ENCODE measurements at regions not wholly inside any gene's neighbourhood (a gene's known extent, or its start where the extent isn't known, plus 50 kb on each side); places are given as distances from the start of the nearest gene placed in this dataset.

- no peak for DNase-seq (ENCODE audit: extremely low spot score)
- no peaks in the 10 kb centered on the region for H3K36me3 ChIP-seq
- TF ChIP-seq EP300 (IDR thresholded peaks at IDR 0.05), result no peak
- no peak for TF ChIP-seq POLR2A (IDR thresholded peaks at IDR 0.05; ENCODE audit: low read depth)
- TF ChIP-seq POLR2AphosphoS5 (IDR thresholded peaks at IDR 0.05), result no peak
- TF ChIP-seq CTCF (IDR thresholded peaks at IDR 0.05), result no peak
- WGBS, result 82% methylated on average over 8 of the region's 8 CpGs
- H3K9me3 ChIP-seq, result no peaks in the 10 kb centered on the region
- H3K4me1 ChIP-seq, result no peaks in the 10 kb centered on the region
- H3K4me3 ChIP-seq, result no peak overlapping the region
- H3K27me3 ChIP-seq, result no peaks in the 10 kb centered on the region
- intact Hi-C loops (cut with DNase I), result no loop called here
- no peak overlapping the region for H3K27ac ChIP-seq (replicated peaks in 1 of 4)
Observed at GRCh38 chr5:82603033-82603987, 325.2 kb upstream of the RPS23 start.

DNA sequence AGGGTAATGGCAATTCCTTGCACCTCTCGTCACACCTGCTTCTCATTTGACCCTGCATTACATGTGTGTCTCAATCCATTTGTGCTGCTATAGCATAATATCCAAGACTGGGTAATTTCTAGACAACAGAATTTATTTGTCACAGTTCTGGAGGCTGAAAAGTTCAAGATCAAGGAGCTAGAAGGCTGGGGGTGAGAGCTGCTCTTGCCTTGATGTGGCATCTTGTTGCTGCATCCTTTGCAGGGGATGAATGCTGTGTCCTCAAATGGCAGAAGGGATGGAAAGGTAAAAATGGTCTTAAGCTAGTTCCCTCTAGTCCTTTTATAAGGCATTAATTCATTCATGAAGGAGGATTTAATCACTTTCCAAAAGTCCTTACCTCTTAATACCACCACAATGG is 323.7 kb upstream of the RPS23 start:
- 100% methylated on average over 1 of the region's 1 CpG for WGBS
- Histone ChIP-seq H3K4me3 (no peak overlapping the region), H3K9me3 (no peaks in the 10 kb centered on the region), H3K27me3 (no peaks in the 10 kb centered on the region), H3K36me3 (no peaks in the 10 kb centered on the region), H3K27ac (replicated peaks in 1 of 4) (no peak overlapping the region), H3K4me1 (no peaks in the 10 kb centered on the region)
- DNase-seq (ENCODE audit: extremely low spot score), result no peak
- TF ChIP-seq CTCF (IDR thresholded peaks at IDR 0.05), result no peak
- no peak for TF ChIP-seq POLR2A (IDR thresholded peaks at IDR 0.05; ENCODE audit: low read depth)
- no peak for TF ChIP-seq POLR2AphosphoS5 (IDR thresholded peaks at IDR 0.05)
- TF ChIP-seq EP300 (IDR thresholded peaks at IDR 0.05), result no peak
- intact Hi-C loops (cut with DNase I), result no loop called here

DNA sequence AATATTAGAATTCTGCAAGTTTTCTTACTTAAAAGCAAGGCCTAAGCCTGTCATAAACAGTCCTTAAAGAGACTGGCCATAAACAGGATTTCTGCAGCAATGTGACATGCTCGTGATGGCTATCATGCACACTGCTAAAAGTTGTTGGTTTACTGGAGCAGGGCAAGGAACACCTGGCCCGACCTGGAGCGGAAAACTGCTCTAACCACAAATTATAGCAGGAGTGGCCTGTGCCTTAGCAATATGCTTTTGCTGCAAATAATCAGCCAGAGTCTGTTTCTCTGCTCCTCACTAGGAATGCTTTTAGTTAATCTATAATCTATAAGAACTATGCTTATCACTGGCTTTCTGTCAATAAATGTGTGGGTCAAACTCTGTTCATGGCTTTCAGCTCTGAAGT is 322.9 kb upstream of the RPS23 start:
- H3K4me3 ChIP-seq, result no peak overlapping the region
- H3K4me1 ChIP-seq, result no peaks in the 10 kb centered on the region
- WGBS, result 95% methylated on average over 3 of the region's 3 CpGs
- no peak overlapping the region for H3K27ac ChIP-seq (replicated peaks in 1 of 4)
- DNase-seq (ENCODE audit: extremely low spot score), result no peak
- intact Hi-C loops (cut with DNase I), result no loop called here
- H3K36me3 ChIP-seq, result no peaks in the 10 kb centered on the region
- no peaks in the 10 kb centered on the region for H3K27me3 ChIP-seq
- H3K9me3 ChIP-seq, result no peaks in the 10 kb centered on the region
- TF ChIP-seq EP300 (IDR thresholded peaks at IDR 0.05) (no peak), POLR2AphosphoS5 (IDR thresholded peaks at IDR 0.05) (no peak)

DNA sequence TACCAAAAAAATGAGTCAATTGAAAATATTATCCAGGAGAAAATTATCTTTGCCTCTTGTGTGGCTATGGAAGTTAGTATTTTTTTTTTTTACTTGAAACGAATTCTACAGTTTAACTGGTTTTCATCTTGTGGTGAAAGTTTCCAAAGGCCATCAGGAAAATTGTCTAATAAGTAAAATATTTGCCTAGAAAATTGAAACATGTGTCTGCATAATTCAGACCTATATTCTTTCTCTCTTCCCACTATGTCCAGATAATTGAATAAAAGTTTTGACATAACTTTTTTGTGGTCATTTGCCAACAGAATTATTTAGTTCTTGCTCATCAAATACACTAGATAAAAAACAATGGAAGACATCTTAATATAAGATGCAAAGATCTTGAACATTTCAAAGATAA is 321.5 kb upstream of the RPS23 start:
- Histone ChIP-seq H3K9me3 (no peaks in the 10 kb centered on the region), H3K36me3 (no peaks in the 10 kb centered on the region), H3K4me3 (no peak overlapping the region), H3K27ac (replicated peaks in 1 of 4) (no peak overlapping the region), H3K4me1 (no peaks in the 10 kb centered on the region), H3K27me3 (no peaks in the 10 kb centered on the region)
- DNase-seq (ENCODE audit: extremely low spot score), result no peak
- WGBS, result 57% methylated on average over 1 of the region's 1 CpG
- TF ChIP-seq POLR2AphosphoS5 (IDR thresholded peaks at IDR 0.05) (no peak), POLR2A (IDR thresholded peaks at IDR 0.05; ENCODE audit: low read depth) (no peak), EP300 (IDR thresholded peaks at IDR 0.05) (no peak), CTCF (IDR thresholded peaks at IDR 0.05) (no peak)
- intact Hi-C loops (cut with DNase I), result no loop called here

- H3K4me3 ChIP-seq, result no peak overlapping the region
- intact Hi-C loops (cut with DNase I), result no loop called here
- DNase-seq (ENCODE audit: extremely low spot score), result no peak
- H3K27ac ChIP-seq (replicated peaks in 1 of 4), result no peak overlapping the region
- no peak for TF ChIP-seq POLR2AphosphoS5 (IDR thresholded peaks at IDR 0.05)
- no peak for TF ChIP-seq CTCF (IDR thresholded peaks at IDR 0.05)
- no peak for TF ChIP-seq POLR2A (IDR thresholded peaks at IDR 0.05; ENCODE audit: low read depth)
- TF ChIP-seq EP300 (IDR thresholded peaks at IDR 0.05), result no peak
- no peaks in the 10 kb centered on the region for H3K4me1 ChIP-seq
- H3K36me3 ChIP-seq, result no peaks in the 10 kb centered on the region
- WGBS, result 86% methylated on average over 1 of the region's 1 CpG
- H3K27me3 ChIP-seq, result no peaks in the 10 kb centered on the region
- H3K9me3 ChIP-seq, result no peaks in the 10 kb centered on the region
Observed at GRCh38 chr5:82599030-82599429, 320.9 kb upstream of the RPS23 start.
